ENCODE measurements at regions not wholly inside any gene's neighbourhood (a gene's known extent, or its start where the extent isn't known, plus 50 kb on each side); places are given as distances from the start of the nearest gene placed in this dataset.

DNA sequence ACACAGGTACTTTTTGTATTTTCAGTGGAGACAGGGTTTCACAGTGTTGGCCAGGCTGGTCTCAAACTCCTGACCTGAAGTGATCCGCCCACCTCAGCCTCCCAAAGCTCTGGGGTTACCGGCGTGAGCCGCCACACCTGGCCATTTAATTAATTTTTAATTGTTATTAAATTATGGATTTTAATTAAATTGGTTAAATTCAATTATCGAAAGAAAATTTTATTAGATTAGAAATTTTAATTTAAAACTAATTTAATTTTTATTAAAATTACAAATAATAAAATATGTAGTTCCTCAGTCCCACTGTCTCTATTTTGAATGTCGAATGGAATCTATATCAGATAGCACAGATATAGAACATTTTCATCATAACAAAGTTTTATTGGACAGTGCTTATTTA lies 416.5 kb downstream of the GABRG2 start:
- H3K27me3 Mint-ChIP-seq, result no peaks in the 10 kb centered on the region
- no peak overlapping the region for H3K27ac Mint-ChIP-seq
- no peaks in the 10 kb centered on the region for H3K4me1 Mint-ChIP-seq (ENCODE audit: unreplicated experiment)
- no peak for TF ChIP-seq CTCF (conservative IDR thresholded peaks at IDR 0.05)
- no peaks in the 10 kb centered on the region for H3K36me3 Mint-ChIP-seq
- no peak overlapping the region for H3K4me3 Mint-ChIP-seq
- H3K9me3 Mint-ChIP-seq, result no peaks in the 10 kb centered on the region
- no peak for DNase-seq (ENCODE audit: extremely low spot score, unreplicated experiment)

- TF ChIP-seq CTCF (conservative IDR thresholded peaks at IDR 0.05), result no peak
- no peak for DNase-seq (ENCODE audit: extremely low spot score, unreplicated experiment)
- H3K4me3 Mint-ChIP-seq, result no peak overlapping the region
- no peaks in the 10 kb centered on the region for H3K4me1 Mint-ChIP-seq (ENCODE audit: unreplicated experiment)
- no peaks in the 10 kb centered on the region for H3K9me3 Mint-ChIP-seq
- no peak overlapping the region for H3K27ac Mint-ChIP-seq
- H3K36me3 Mint-ChIP-seq, result no peaks in the 10 kb centered on the region
- H3K27me3 Mint-ChIP-seq, result no peaks in the 10 kb centered on the region
These were observed 417.4 kb downstream of the GABRG2 start for GRCh38 chr5:162484986-162485385.

DNA sequence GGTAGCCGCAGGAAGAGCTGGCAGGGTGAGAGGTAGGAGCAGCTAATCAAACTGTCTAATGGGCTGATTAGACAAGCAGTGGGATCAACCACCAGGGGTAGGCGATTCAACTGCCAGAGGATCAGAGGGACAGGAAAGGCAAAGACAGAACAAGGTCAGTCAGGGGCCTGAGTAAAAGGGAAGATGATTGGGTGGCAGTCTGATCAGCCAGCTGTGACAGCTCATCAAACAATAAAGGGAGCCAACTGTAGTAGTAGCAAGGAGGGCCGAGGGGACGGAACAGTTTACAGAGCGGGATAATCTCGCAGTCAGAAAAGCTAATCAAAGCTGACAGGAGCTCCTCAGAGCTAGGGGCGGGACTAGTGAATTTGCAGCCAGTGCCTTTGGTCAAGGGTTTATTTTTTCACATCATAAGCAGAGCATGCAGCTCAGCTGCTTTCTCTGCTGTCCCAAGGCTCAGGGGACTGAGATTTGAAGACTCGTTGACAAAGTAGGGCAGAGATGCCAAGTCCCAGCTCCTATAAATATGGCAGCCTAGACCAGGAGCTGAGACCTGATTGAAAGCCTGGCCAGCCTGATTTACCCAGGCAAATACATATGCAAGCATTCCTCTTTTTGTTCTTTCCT lies 418.2 kb downstream of the GABRG2 start:
- no peaks in the 10 kb centered on the region for H3K4me1 Mint-ChIP-seq (ENCODE audit: unreplicated experiment)
- TF ChIP-seq CTCF (conservative IDR thresholded peaks at IDR 0.05), result no peak
- DNase-seq (ENCODE audit: extremely low spot score, unreplicated experiment), result no peak
- no peaks in the 10 kb centered on the region for H3K9me3 Mint-ChIP-seq
- no peaks in the 10 kb centered on the region for H3K27me3 Mint-ChIP-seq
- no peaks in the 10 kb centered on the region for H3K36me3 Mint-ChIP-seq
- no peak overlapping the region for H3K27ac Mint-ChIP-seq
- H3K4me3 Mint-ChIP-seq, result no peak overlapping the region

- TF ChIP-seq CTCF (conservative IDR thresholded peaks at IDR 0.05), result no peak
- DNase-seq (ENCODE audit: extremely low spot score, unreplicated experiment), result no peak
- Mint-ChIP-seq H3K36me3 (no peaks in the 10 kb centered on the region), H3K27ac (no peak overlapping the region), H3K4me1 (ENCODE audit: unreplicated experiment) (no peaks in the 10 kb centered on the region), H3K4me3 (no peak overlapping the region), H3K9me3 (no peaks in the 10 kb centered on the region), H3K27me3 (peaks cover 3% of the 10 kb centered on the region)
These were observed 420.3 kb downstream of the GABRG2 start for GRCh38 chr5:162487528-162488525.

GRCh38 chr5:162496100-162496808 lies 428.7 kb downstream of the GABRG2 start:
- H3K4me1 Mint-ChIP-seq (ENCODE audit: unreplicated experiment), result no peaks in the 10 kb centered on the region
- TF ChIP-seq CTCF (conservative IDR thresholded peaks at IDR 0.05), result no peak
- H3K9me3 Mint-ChIP-seq, result no peaks in the 10 kb centered on the region
- H3K27me3 Mint-ChIP-seq, result peaks cover 4% of the 10 kb centered on the region
- no peak for DNase-seq (ENCODE audit: extremely low spot score, unreplicated experiment)
- no peak overlapping the region for H3K4me3 Mint-ChIP-seq
- H3K27ac Mint-ChIP-seq, result no peak overlapping the region
- H3K36me3 Mint-ChIP-seq, result no peaks in the 10 kb centered on the region

All from type B pancreatic cell (in vitro differentiated cells).